GM10248 (cell line): ENCODE measurements at regions not wholly inside any gene's neighbourhood (a gene's known extent, or its start where the extent isn't known, plus 50 kb on each side); places are given as distances from the start of the nearest gene placed in this dataset.

ENCODE experiments used
- CTCF ChIA-PET: fragments of 300-600 bp; sonication (Branson Sonifier 250); formaldehyde crosslinking; extraction: SDS; loops from one replicate; lab custom pipeline; 2021; ENCODE audit warnings: antibody characterized with exemption; lab: Yijun Ruan, JAX
- POLR2A ChIA-PET: fragments of 350-650 bp; sonication (Branson Sonifier 250); formaldehyde crosslinking; extraction: SDS; loops from one replicate; lab custom pipeline; 2020; ENCODE audit warnings: antibody characterized with exemption; lab: Yijun Ruan, JAX
- DNase-seq: peaks from one replicate; pipeline ENCODE4 v3.0.0; 2012; ENCODE audit errors: extremely low spot score
- CTCF ChIP-seq: IDR thresholded peaks from 2 replicates; pipeline ENCODE4 v1.5.1; 2012; ENCODE audit warnings: mild to moderate bottlenecking, low read depth; ENCODE audit errors: extremely low read depth, missing control alignments, control extremely low read depth

- CTCF ChIA-PET: interaction anchor here (1.0 to 2.3 kb wide), 4 partner anchors 10 to 325 kb away, joined by 3 to 5 read pairs (median 4); no protein-coding TSS in a partner anchor
- peak; percentile 71 for DNase-seq
Measured at GRCh38 chr2:64283641-64284361, 139.6 kb upstream of the PELI1 start.

GRCh38 chr2:64284751-64285150 is 140.5 kb upstream of the PELI1 start:
- CTCF ChIA-PET: interaction anchor here (1.0 to 1.2 kb wide), 2 partner anchors 11 to 324 kb away, joined by 3 to 4 read pairs; no protein-coding TSS in a partner anchor
- no peak for TF ChIP-seq CTCF
- no peak for DNase-seq
- POLR2A ChIA-PET: no interaction called here

More at GRCh38 chr2:64283641-64284361, 139.6 kb upstream of the PELI1 start:
- TF ChIP-seq CTCF: no peak
- POLR2A ChIA-PET: interaction anchor here (0.5 kb wide), 1 partner anchor 162 kb away, joined by 7 read pairs; no protein-coding TSS in a partner anchor

GRCh38 chr2:64287202-64287740 is 143.1 kb upstream of the PELI1 start:
- no peak for TF ChIP-seq CTCF
- ChIA-PET CTCF (interaction anchor here (1.0 to 1.2 kb wide), 2 partner anchors 10 to 26 kb away, joined by 3 read pairs; no protein-coding TSS in a partner anchor), POLR2A (no interaction called here)
- DNase-seq: no peak

GRCh38 chr2:64288321-64289193 is 144.3 kb upstream of the PELI1 start:
- POLR2A ChIA-PET: no interaction called here
- no peak for TF ChIP-seq CTCF
- CTCF ChIA-PET: interaction anchor here (1.0 to 1.2 kb wide), 2 partner anchors 9 to 25 kb away, joined by 3 read pairs; no protein-coding TSS in a partner anchor

GRCh38 chr2:64289251-64289650 is 145.0 kb upstream of the PELI1 start:
- TF ChIP-seq CTCF: no peak
- CTCF ChIA-PET: no interaction called here
- POLR2A ChIA-PET: no interaction called here
- no peak for DNase-seq

More at GRCh38 chr2:64288321-64289193, 144.3 kb upstream of the PELI1 start:
- DNase-seq: no peak

GRCh38 chr2:64289737-64290136 is 145.5 kb upstream of the PELI1 start:
- CTCF ChIA-PET: no interaction called here
- POLR2A ChIA-PET: no interaction called here
- no peak for TF ChIP-seq CTCF
- no peak for DNase-seq
